ENCODE measurements at regions not wholly inside any gene's neighbourhood (a gene's known extent, or its start where the extent isn't known, plus 50 kb on each side); places are given as distances from the start of the nearest gene placed in this dataset.

DNA sequence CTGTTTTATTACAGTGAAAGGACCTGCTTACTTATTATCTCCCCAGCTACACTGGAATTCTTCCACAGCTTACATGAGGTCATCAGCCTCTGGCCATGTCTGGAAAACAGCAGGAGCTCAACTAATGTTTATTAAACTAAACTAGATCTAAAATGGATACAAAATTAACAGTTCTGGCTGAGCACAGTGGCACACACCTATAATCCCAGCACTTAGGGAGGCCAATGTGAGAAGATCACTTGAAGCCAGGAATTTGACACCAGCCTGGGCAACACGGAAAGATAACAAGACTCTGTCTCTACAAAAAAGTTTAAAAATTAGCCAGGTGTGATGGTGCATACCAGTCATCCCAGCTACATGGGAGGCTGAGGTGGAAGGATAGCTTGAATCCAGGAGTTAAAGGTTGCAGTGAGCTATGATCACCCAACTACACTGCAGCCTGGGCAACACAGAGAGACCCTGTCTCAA lies 220.8 kb upstream of the MARCKS start:
- TF ChIP-seq, protein P1, sequence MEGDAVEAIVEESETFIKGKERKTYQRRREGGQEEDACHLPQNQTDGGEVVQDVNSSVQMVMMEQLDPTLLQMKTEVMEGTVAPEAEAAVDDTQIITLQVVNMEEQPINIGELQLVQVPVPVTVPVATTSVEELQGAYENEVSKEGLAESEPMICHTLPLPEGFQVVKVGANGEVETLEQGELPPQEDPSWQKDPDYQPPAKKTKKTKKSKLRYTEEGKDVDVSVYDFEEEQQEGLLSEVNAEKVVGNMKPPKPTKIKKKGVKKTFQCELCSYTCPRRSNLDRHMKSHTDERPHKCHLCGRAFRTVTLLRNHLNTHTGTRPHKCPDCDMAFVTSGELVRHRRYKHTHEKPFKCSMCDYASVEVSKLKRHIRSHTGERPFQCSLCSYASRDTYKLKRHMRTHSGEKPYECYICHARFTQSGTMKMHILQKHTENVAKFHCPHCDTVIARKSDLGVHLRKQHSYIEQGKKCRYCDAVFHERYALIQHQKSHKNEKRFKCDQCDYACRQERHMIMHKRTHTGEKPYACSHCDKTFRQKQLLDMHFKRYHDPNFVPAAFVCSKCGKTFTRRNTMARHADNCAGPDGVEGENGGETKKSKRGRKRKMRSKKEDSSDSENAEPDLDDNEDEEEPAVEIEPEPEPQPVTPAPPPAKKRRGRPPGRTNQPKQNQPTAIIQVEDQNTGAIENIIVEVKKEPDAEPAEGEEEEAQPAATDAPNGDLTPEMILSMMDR (conservative IDR thresholded peaks at IDR 0.05; ENCODE audit: low read depth, low read length) = no peak
- H3K4me3 ChIP-seq (ENCODE audit: low read depth, low read length) = no peak overlapping the region
- no peak for DNase-seq (ENCODE audit: low read depth)

DNA sequence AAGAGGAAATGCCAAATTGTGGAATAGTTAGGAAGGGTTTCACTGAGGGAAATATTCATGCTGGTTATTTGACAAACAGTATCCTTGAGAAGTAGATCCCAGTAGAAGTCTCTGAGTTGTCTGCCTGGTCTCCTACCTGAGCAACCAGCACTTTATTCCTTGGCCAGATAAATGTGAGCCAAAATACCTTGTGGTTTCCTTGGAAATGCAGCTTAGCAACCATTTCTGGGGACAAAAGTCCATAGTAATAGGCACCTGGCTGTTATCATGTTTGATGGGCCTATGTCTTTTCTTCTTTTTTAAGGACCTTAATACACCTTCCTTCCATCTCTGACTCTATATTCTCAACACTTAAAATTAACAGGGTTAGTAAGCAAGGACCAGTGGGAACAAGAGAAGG lies 217.1 kb upstream of the MARCKS start:
- TF ChIP-seq, protein P1 (conservative IDR thresholded peaks at IDR 0.05; ENCODE audit: low read depth, low read length) = no peak
- H3K4me3 ChIP-seq (ENCODE audit: low read depth, low read length) = no peak overlapping the region
- no peak for DNase-seq (ENCODE audit: low read depth)

DNA sequence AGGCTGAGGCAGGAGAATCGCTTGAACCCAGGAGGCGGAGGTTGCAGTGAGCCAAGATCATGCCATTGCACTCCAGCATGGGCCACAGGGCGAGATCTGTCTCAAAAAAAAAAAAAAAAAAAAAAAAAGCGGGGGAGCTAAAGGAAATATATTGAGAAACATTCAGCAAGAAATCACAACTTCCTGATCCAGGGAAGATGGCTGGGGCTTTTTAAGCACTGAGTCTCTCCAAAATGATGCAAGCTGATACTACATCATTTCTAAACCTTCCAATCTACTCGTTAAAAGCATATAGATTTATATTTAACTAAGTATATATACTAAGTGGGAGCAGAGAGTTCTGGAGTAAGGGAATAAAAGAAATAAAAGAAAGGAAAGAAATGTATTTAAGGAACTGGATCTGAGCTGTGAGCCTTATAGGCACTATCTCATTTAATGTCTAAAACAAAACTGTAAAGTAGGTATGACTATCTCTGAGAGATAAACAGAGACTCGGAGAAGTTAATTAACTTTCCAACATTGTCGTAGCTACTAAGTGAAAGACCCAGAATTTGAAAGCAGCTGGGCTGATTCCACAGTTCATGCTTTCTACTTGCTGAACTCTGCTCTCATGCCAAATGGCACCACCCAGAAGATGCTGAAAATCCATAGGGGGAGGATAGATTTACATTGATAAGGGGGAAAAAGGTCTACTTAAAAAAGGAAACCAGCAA lies 215.0 kb upstream of the MARCKS start:
- TF ChIP-seq, protein P1 (conservative IDR thresholded peaks at IDR 0.05; ENCODE audit: low read depth, low read length) = no peak
- DNase-seq (ENCODE audit: low read depth) = no peak

DNA sequence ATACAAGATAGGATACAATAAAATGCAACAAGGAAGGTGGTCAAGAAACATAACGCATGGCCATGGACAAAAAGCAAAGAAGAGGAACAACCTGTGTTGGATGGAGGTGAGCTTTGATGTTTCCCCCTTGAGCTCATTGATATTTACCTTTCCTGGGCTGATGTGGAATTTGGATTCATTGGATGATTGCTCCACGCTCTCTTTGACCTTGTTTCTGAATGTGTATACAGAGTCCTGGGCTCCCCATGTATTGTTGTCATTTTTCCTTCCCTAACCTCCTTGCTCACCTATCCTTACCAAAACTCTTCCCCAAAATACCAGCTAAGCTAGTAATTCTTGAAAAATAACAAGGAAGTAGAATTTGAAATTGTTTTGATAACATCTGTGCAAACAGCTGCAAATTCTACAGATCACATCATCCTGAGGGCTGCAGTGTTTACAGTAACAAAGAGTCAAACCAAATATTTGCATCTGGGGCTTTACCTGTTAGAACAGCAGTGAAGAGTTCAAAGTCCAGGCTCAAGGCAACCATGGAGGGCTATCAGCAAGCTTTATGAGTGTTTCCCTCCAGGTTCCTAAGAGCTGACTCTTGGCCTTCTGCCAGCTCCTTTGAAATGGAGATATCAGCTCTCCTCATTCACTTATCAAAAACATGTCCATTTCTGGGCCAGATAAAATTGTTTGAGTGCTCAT lies 214.3 kb upstream of the MARCKS start:
- TF ChIP-seq, protein P1 (conservative IDR thresholded peaks at IDR 0.05; ENCODE audit: low read depth, low read length) = no peak
- no peak overlapping the region for H3K4me3 ChIP-seq (ENCODE audit: low read depth, low read length)
- no peak for DNase-seq (ENCODE audit: low read depth)

More for the DNA sequence above, 215.0 kb upstream of the MARCKS start:
- no peak overlapping the region for H3K4me3 ChIP-seq (ENCODE audit: low read depth, low read length)

DNA sequence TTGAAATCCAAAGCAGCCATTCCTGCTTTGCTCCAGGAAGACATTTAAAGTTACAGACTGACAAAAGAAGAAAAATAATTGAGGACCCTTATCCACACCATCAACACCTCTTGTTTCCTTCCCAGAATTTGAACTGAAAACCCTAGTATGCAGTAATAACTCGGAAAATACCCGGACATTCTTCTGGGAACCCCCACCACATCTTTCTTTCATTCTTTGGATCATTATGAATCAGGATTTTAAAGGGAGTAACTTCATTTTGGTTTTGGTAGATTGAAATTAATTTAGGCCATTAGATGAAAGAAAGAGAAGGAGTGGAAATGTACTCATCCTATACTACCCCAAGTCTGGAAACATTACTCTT lies 213.8 kb upstream of the MARCKS start:
- DNase-seq (ENCODE audit: low read depth) = no peak
- H3K4me3 ChIP-seq (ENCODE audit: low read depth, low read length) = no peak overlapping the region
- TF ChIP-seq, protein P1 (conservative IDR thresholded peaks at IDR 0.05; ENCODE audit: low read depth, low read length) = no peak

- H3K4me3 ChIP-seq (ENCODE audit: low read depth, low read length) = no peak overlapping the region
- TF ChIP-seq, protein P1 (conservative IDR thresholded peaks at IDR 0.05; ENCODE audit: low read depth, low read length) = no peak
- peak; percentile 84 for DNase-seq (ENCODE audit: low read depth)
These were observed 212.1 kb upstream of the MARCKS start for GRCh38 chr6:113644861-113645575.
